Osteocyte (in vitro differentiated cells): ENCODE measurements at regions not wholly inside any gene's neighbourhood (a gene's known extent, or its start where the extent isn't known, plus 50 kb on each side); places are given as distances from the start of the nearest gene placed in this dataset.
A peak's percentile ranks its signal among the peaks of the same experiment; 100 is the strongest.
"Not testable (repeated sequence)": the region's sequence is repeated elsewhere in the genome, so short reads cannot be mapped to it uniquely, and the experiment has no call there.

Experiments
- DNase-seq: peaks from one replicate; pipeline ENCODE4 v3.0.0; 2021; ENCODE audit warnings: mixed read lengths; ENCODE audit not compliant: unreplicated experiment; ENCODE audit errors: extremely low spot score
- H3K27ac Mint-ChIP-seq: one replicate; pipeline ENCODE4 v1.8.0; 2021; ENCODE audit warnings: mild to moderate bottlenecking, mixed read lengths; ENCODE audit not compliant: unreplicated experiment
- H3K27me3 Mint-ChIP-seq: one replicate; pipeline ENCODE4 v1.8.0; 2021; ENCODE audit warnings: mixed read lengths; ENCODE audit not compliant: unreplicated experiment
- H3K36me3 Mint-ChIP-seq: one replicate; pipeline ENCODE4 v1.8.0; 2021; ENCODE audit warnings: mixed read lengths; ENCODE audit not compliant: unreplicated experiment
- H3K4me1 Mint-ChIP-seq: one replicate; pipeline ENCODE4 v1.8.0; 2021; ENCODE audit warnings: mixed read lengths; ENCODE audit not compliant: unreplicated experiment
- H3K4me3 Mint-ChIP-seq: one replicate; pipeline ENCODE4 v1.8.0; 2021; ENCODE audit warnings: mild to moderate bottlenecking, moderate library complexity, mixed read lengths; ENCODE audit not compliant: unreplicated experiment
- H3K9me3 Mint-ChIP-seq: one replicate; pipeline ENCODE4 v1.8.0; 2021; ENCODE audit warnings: mixed read lengths; ENCODE audit not compliant: unreplicated experiment
- TF ChIP-seq, protein P1 (sequence below): fragments of 200-600 bp; sonication (generic); IDR thresholded peaks from 2 replicates; pipeline ENCODE4 v1.5.0; 2021; ENCODE audit warnings: antibody characterized with exemption, mild to moderate bottlenecking, moderate library complexity

GRCh38 chr4:77352192-77352591 lies 195.2 kb downstream of the CCNG2 start:
- TF ChIP-seq, protein P1, sequence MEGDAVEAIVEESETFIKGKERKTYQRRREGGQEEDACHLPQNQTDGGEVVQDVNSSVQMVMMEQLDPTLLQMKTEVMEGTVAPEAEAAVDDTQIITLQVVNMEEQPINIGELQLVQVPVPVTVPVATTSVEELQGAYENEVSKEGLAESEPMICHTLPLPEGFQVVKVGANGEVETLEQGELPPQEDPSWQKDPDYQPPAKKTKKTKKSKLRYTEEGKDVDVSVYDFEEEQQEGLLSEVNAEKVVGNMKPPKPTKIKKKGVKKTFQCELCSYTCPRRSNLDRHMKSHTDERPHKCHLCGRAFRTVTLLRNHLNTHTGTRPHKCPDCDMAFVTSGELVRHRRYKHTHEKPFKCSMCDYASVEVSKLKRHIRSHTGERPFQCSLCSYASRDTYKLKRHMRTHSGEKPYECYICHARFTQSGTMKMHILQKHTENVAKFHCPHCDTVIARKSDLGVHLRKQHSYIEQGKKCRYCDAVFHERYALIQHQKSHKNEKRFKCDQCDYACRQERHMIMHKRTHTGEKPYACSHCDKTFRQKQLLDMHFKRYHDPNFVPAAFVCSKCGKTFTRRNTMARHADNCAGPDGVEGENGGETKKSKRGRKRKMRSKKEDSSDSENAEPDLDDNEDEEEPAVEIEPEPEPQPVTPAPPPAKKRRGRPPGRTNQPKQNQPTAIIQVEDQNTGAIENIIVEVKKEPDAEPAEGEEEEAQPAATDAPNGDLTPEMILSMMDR: no peak
- peaks cover 7% of the 10 kb centered on the region for H3K27me3 Mint-ChIP-seq
- no peaks in the 10 kb centered on the region for H3K36me3 Mint-ChIP-seq
- no peaks in the 10 kb centered on the region for H3K4me1 Mint-ChIP-seq
- no peak overlapping the region for H3K27ac Mint-ChIP-seq
- DNase-seq: no peak
- H3K4me3 Mint-ChIP-seq: no peak overlapping the region
- no peaks in the 10 kb centered on the region for H3K9me3 Mint-ChIP-seq

DNA sequence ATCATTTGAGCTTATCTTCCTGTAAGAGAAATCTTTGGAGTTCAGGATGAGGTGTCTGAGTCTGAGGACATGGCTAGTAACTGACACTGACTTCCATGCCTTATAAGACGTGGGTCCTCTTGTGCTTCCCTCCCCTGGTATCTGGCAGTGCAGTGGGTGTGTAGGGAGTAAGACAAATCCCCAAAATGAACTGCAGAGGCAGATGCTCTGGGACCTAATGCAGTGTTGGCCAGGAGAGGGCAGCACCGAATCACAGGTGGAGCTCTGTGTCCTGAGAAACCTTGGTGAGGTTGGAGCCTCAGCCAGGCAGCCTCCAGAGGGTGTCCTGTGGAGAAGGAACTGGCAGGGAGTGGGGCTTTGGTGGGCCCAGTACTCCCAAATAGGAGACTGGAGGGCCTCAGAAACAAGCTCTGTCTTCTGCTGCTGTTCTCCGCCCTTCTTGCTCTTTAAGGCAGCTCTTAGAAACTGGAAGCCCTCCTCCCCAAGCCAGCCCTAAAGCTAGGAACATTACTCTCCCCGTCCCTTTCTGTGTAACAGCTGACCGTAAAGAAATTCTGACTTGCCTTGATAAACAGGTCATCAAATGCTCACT lies 196.8 kb downstream of the CCNG2 start:
- not testable (repeated sequence) for H3K27me3 Mint-ChIP-seq, H3K9me3 Mint-ChIP-seq, H3K4me1 Mint-ChIP-seq, H3K27ac Mint-ChIP-seq, H3K36me3 Mint-ChIP-seq, DNase-seq, H3K4me3 Mint-ChIP-seq
- TF ChIP-seq, protein P1: peak; percentile 20

GRCh38 chr4:77354550-77354949 lies 197.5 kb downstream of the CCNG2 start:
- Mint-ChIP-seq H3K9me3 (no peaks in the 10 kb centered on the region), H3K27ac (no peak overlapping the region), H3K4me1 (no peaks in the 10 kb centered on the region), H3K4me3 (no peak overlapping the region), H3K36me3 (no peaks in the 10 kb centered on the region), H3K27me3 (peaks cover 4% of the 10 kb centered on the region)
- DNase-seq: no peak
- TF ChIP-seq, protein P1: no peak

- TF ChIP-seq, protein P1: no peak
- DNase-seq: no peak
- no peak overlapping the region for H3K4me3 Mint-ChIP-seq
- H3K9me3 Mint-ChIP-seq: no peaks in the 10 kb centered on the region
- no peak overlapping the region for H3K27ac Mint-ChIP-seq
- no peaks in the 10 kb centered on the region for H3K36me3 Mint-ChIP-seq
- H3K27me3 Mint-ChIP-seq: peaks cover 7% of the 10 kb centered on the region
- no peaks in the 10 kb centered on the region for H3K4me1 Mint-ChIP-seq
Observed at GRCh38 chr4:77355731-77356130, 198.7 kb downstream of the CCNG2 start.

- Mint-ChIP-seq H3K9me3 (no peaks in the 10 kb centered on the region), H3K27me3 (peaks cover 21% of the 10 kb centered on the region), H3K4me3 (no peak overlapping the region), H3K4me1 (no peaks in the 10 kb centered on the region), H3K36me3 (no peaks in the 10 kb centered on the region), H3K27ac (no peak overlapping the region)
- TF ChIP-seq, protein P1: peak; percentile 68
- no peak for DNase-seq
Observed at GRCh38 chr4:77358315-77358928, 201.4 kb downstream of the CCNG2 start.
